Stimulated activated CD4-positive, alpha-beta T cell treated with anti-CD3 and anti-CD28 coated beads, TNF-alpha, amount 100 ng/mL, for 1 hour (primary cell): ENCODE measurements at regions not wholly inside any gene's neighbourhood (a gene's known extent, or its start where the extent isn't known, plus 50 kb on each side); places are given as distances from the start of the nearest gene placed in this dataset.

Experiments
- DNase-seq, 3 donors: peaks; one replicate each; pipeline ENCODE4 v3.0.0-alpha.2; 2020; ENCODE audit warnings: low read depth in 3 of 3, low spot score in 1 of 3

DNA sequence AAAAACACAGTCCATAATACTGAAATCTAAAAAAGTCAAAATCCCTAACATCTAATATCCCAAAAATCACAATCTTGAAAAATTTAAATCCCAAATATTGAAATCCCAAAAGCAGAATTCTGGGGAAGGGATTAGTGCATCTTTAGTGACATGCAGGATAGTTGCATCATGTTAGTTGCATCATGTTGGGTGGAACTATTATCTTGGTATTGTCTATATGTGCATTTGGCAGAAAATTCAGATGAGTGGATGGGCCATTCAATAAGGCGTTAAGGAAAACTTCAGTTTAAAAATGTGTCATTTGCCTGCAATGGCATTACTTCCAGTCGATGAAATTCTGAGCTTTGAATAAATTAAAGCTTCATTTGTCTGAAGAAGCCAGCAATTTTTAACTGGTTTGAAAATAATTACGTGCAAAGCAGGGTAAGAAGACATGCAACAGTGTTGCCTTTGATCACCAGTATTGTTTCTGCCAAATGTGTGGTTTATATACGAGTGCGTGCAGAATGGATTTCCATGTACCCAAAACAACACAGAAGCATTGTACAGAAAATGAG, 221.4 kb upstream of the NFE2L3 start:
- no peak for DNase-seq

DNA sequence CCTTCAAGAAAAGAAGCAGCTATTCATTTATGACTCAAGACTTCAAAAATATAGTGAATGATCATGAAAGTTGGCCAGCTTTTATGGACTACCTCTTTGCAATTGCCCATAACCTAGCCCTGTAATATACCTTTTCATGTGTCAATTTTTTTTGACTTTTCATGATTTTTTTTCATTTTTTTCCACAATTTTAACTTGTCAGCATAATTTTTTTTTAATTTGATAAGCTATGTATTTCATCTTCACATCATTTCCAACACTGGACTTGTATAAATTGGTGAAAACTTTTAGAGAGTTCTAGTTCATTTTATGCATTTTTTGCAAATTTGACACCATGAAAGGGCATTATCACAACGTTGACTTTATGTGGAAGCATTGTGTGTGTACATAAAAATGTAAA, 220.8 kb upstream of the NFE2L3 start:
- no peak for DNase-seq

- no peak for DNase-seq
Measured at GRCh38 chr7:25933921-25934320, 218.1 kb upstream of the NFE2L3 start.

GRCh38 chr7:25940086-25940906, 211.7 kb upstream of the NFE2L3 start:
- no peak for DNase-seq

DNA sequence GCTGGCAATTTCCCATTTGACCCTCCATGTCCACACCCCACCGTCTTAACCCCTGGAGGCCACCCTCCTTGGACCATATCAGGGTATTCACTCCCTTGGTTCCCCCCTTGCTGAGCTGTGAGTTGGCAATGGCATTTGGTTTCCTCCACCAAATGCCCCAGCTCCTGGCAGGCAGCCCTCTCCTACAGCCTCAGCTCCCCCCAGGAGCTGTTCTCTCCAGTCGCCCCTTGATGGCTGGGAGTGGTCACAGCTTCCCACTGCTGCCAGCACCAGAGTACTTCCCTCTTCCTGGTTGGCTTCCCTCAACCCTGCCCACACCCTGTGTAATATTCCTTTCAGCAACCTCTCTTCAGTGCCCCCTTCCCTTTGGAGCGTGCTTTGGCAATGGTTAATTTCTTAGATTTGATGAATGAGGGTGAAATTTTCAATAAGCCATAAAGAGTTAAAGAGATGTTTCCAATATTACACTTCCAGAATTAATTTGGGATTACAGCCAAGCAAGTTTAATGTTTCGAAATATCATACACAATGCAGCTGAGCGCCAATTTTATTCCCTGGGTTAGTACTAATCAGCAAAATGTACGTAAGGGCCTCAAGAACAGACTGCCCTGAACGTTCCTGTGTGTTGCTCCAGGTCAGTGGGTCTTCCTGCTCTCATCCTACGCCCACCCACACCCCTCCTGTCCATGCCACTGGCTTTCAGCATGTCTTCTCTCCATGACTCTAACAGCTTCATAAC, 207.1 kb upstream of the NFE2L3 start:
- DNase-seq = no peak

DNA sequence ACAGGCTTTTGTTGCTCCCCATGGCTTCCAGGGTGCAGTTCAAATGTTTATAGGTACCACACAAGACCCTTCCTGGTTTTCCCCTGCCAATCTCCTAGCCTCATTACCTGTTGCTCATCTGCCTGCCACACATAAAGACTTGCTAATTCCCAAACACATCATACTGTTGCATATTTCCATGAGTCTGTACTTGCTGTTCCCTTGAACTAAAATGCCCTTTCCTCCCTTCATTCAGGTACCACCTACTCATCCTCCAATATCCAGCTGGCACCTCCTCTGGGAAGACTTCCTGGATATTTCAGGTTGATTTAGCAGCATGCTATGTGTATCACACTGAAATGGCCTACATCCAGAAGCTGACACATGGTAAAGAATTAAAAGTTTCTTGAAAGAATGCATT, 206.4 kb upstream of the NFE2L3 start:
- DNase-seq = no peak

DNA sequence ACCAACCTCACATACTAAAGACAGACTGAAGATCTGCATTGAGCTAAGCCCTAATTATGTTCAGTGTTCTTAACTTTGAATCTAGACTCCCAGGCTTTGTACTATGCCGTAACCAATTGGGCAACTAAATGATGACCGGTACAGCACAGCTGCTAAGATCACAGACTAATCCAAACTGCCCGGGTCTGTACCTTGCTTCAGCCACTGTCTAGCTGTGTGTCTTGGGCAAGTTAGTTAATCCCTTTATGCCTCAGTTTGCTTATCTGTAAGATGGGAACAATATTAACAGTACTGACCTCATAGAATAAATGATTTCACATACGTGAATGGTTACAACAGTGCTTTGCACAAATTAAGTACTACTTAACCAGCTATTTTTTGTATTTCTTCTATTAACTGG, 205.8 kb upstream of the NFE2L3 start:
- no peak for DNase-seq

GRCh38 chr7:25947669-25948516, 204.1 kb upstream of the NFE2L3 start:
- no peak for DNase-seq

DNA sequence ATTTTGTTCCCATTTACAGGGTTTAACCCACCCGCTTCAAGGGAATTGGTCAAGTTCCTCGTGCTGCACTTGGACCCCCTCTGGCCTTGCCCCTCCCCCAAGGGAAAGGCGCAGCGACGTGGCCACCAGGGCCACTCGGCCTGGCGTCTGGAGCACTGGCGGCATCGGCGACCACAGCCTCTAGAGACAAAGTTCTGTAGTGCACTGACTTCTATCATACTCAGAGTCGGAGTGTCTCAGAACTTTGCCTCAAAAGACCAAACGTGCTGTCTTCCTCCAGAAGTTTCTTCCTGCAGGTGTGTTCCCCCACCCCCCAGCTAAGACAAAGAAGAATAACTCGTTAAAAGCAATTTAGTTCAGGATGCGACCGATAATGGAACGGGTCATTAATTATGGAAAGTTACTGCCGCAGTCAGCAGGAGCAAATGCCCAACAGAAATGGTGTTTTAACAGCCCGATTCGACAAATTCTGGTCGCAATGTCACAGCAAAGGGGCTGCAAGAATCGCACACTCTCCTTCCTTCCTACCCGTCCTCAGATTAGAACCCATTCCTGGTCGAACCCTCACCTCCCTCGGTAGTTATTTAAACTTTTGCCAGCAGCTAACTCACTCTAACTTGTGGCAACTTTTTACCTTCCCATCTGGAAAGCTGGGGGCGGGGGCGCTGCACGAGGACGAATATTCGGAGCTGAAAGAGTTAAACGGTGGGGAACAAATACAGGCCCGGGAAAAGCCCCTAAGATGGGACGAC, 202.1 kb upstream of the NFE2L3 start:
- no peak for DNase-seq

DNA sequence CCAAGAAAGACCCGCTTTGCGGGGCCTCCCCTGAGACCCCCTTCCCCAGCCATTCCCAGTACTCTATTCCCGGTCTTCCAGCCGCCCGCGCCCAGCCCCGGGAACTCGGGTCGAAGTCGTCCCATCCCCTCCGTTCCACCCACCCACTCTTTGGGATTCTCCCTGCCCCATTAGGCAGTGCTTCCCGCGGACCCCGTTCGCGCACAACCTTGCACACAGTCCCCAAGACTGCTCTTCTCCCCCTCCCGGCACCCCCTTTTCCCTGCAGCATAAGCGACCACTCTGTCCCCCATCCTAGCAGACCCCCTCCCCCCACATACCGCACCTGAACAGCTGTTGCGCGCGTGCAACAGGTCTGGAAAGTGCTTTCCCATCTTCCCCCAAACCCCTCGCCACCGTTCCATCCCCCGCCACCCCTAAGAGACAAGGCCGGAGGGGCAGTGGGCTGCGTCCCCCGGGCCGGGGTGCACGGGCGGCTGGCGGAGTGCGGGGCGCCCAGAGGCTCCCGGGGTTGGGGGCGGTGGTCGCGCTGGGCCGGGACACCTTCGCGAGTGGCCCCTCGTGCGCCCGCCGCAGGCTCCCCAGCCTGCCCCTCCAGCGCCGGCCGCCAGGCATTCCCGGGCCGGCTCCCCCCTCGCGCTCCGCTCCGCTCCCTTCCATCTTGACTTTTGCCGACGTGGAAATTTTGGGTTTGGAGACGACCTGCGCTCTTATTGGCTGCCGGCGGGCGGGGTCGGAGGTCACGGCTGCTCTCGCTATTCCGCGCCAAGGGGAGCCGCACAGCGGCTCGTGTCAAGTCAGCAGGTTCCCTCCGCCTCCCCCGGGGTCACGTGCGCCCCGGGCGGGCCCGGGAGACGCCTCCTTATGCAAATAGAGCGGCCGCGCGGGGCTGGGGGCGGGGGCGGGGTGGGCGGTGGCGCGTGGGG, 201.2 kb upstream of the NFE2L3 start:
- peak; percentile 60 to 72 (median 65) for DNase-seq

GRCh38 chr7:25951414-25952260, 200.4 kb upstream of the NFE2L3 start:
- no peak for DNase-seq

GRCh38 chr7:25952261-25953057, 199.5 kb upstream of the NFE2L3 start:
- no peak for DNase-seq

DNA sequence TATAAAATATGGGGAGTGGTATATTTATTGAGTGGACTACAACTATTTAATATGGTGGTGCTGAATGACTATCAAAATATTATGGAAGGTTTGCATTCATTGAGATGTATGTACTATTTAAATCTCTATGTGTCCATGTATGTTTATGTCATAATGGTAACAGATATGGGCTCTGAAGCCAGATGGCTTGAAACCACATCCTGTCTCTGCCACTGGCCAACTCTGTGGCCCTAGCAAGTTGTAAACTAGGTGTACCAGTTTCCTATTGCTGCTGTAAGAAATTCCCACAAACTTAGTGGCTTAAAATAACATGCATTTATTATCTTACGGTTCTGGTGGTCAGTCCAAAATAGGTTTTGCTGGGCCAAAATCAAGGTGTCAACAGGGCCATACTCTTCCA, 198.1 kb upstream of the NFE2L3 start:
- no peak for DNase-seq

- DNase-seq = no peak
Measured at GRCh38 chr7:25954395-25954794, 197.6 kb upstream of the NFE2L3 start.

- DNase-seq = no peak
Measured at GRCh38 chr7:25959168-25959734, 192.7 kb upstream of the NFE2L3 start.

DNA sequence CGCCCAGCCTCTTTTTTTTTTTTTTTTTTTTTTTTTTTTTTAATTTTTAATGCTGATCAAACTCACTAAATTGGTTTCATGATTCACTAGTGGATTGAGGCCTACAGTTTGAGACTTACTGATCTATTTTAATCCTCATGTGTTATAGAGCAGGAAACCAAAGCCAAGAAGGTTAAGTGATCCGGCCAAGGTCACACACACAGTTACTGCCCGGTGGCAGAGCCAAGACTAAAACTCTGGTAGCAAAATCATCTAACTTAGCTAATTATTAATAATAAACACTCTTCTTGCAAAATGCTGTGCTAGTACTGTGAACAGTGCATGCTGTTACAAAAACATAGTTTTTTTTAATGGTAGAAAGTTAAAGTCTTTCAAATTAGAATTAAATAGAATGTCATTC, 188.3 kb upstream of the NFE2L3 start:
- no peak for DNase-seq

DNA sequence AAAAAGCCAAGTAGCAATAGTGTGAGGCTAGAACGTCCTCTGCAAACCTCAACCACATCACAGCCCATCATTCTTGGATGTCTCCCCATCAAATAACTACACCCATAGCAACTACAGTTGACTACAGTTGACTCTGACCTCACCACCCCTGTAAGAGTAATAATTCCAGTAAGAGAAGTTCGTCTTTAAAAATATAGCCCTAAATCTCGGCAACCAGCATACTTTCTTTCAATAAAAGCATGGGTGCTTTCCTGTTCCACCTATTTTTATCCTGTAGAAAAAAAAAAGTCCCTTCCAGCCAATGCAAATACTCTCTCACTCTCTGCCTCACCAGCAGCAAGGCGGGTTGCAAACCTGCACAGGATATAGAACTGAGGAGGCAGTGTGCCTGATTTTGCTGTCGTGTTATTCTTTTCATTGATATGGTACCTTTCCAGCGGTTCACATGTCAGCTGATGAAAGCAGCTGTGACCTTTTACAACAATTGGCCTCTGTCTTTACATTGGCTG, 187.5 kb upstream of the NFE2L3 start:
- DNase-seq = no peak
